GM10248 (cell line): ENCODE measurements at regions not wholly inside any gene's neighbourhood (a gene's known extent, or its start where the extent isn't known, plus 50 kb on each side); places are given as distances from the start of the nearest gene placed in this dataset.

Experiments used
- CTCF ChIA-PET: fragments of 300-600 bp; sonication (Branson Sonifier 250); formaldehyde crosslinking; extraction: SDS; loops from one replicate; lab custom pipeline; 2021; ENCODE audit warnings: antibody characterized with exemption; lab: Yijun Ruan, JAX
- POLR2A ChIA-PET: fragments of 350-650 bp; sonication (Branson Sonifier 250); formaldehyde crosslinking; extraction: SDS; loops from one replicate; lab custom pipeline; 2020; ENCODE audit warnings: antibody characterized with exemption; lab: Yijun Ruan, JAX
- DNase-seq: peaks from one replicate; pipeline ENCODE4 v3.0.0; 2012; ENCODE audit errors: extremely low spot score
- CTCF ChIP-seq: IDR thresholded peaks from 2 replicates; pipeline ENCODE4 v1.5.1; 2012; ENCODE audit warnings: mild to moderate bottlenecking, low read depth; ENCODE audit errors: extremely low read depth, missing control alignments, control extremely low read depth

DNA sequence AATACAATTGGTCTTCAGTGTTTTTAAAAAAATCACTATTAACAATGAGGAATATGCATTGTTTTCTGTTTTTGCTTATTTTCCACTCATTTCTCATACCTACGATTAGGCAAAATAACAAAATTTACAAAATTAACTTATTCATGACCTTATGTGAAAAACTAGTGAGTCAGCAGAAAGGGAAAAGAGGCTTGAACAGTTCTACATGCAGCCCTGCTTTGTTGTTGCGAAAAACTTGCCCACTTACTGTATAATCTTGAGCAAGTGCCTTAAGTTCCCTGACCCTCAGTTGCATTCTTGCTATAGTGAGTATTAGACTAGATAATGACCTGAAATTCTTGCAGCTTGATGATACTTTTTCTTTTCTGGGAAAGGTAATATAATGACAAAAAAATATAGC is 551.1 kb upstream of the BCHE start:
- CTCF ChIA-PET, result no interaction called here
- TF ChIP-seq CTCF, result no peak
- POLR2A ChIA-PET, result no interaction called here
- DNase-seq, result no peak

- CTCF ChIA-PET, result interaction anchor here (1.3 kb wide), 1 partner anchor 45 kb away, joined by 3 read pairs; no protein-coding TSS in a partner anchor
- POLR2A ChIA-PET, result no interaction called here
These were observed 535.4 kb upstream of the BCHE start for GRCh38 chr3:166372571-166373106.

GRCh38 chr3:166367947-166368533 is 530.8 kb upstream of the BCHE start:
- ChIA-PET POLR2A (no interaction called here), CTCF (no interaction called here)
- DNase-seq, result no peak
- no peak for TF ChIP-seq CTCF

More at GRCh38 chr3:166372571-166373106, 535.4 kb upstream of the BCHE start:
- TF ChIP-seq CTCF, result no peak
- DNase-seq, result no peak

- TF ChIP-seq CTCF, result no peak
- ChIA-PET POLR2A (no interaction called here), CTCF (no interaction called here)
- DNase-seq, result no peak
These were observed 525.5 kb upstream of the BCHE start for GRCh38 chr3:166362698-166363097.

DNA sequence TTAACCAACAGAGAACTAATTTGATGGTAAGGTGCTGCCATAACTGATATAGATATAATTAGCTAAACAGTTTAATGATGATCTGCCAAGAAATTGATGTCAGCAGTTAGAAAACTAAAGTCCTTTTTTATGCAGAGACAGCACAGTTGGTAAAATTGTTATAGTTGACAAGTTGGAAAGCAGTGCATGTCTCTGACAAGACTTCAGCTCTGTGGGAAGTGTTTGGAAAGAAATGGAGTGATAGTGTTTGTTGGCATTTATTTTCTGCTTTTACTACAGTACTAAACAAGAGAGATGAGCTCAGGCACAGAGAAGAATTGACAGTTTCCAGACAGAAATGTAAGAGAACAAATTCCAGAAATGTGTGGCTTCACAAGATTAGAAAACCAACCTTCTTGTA is 523.5 kb upstream of the BCHE start:
- ChIA-PET POLR2A (no interaction called here), CTCF (no interaction called here)
- no peak for DNase-seq
- TF ChIP-seq CTCF, result no peak

DNA sequence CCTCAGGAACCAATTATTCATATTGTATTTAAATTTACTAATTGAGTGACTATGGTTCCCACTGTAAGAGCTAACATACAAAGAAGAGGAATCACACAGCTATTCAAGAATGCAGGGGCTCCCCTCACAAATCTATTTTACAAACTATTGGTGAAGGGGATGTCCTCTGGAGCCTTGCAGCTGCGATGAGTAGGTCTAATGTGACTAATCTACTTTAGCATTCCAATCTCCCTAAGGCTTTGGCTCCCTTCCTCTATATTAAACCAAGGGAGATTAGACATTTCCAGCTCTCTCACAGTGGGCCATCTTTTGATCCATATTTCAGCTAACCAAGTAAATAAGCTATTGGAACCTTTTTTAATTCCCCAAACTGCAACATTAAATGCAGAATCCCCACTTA is 514.2 kb upstream of the BCHE start:
- DNase-seq, result no peak
- ChIA-PET CTCF (interaction anchor here (1.3 kb wide), 1 partner anchor 21 kb away, joined by 3 read pairs; no protein-coding TSS in a partner anchor), POLR2A (no interaction called here)
- no peak for TF ChIP-seq CTCF
